ENCODE measurements at regions not wholly inside any gene's neighbourhood (a gene's known extent, or its start where the extent isn't known, plus 50 kb on each side); places are given as distances from the start of the nearest gene placed in this dataset.

- DNase-seq: no peak
These were observed 616.7 kb upstream of the PIK3C3 start for GRCh38 chr18:41338341-41338740.

DNA sequence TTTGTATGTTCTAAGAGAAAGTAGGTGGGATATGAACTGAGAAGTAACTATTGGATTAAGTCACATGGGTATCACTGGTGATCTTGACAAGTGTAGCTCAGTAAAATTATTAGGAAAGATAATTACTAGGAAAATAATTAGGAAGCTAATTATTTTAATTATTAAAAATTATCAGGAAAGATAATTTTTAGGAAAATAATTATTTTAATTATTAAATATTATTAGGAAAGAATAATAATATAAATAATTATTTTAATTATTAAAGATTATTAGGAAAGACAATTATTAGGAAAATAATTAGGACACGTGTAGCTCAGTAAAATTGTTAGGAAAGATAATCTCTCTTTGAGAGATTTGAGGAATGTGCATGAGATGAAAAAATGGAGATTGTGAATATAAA is 623.4 kb upstream of the PIK3C3 start:
- no peak for DNase-seq

DNA sequence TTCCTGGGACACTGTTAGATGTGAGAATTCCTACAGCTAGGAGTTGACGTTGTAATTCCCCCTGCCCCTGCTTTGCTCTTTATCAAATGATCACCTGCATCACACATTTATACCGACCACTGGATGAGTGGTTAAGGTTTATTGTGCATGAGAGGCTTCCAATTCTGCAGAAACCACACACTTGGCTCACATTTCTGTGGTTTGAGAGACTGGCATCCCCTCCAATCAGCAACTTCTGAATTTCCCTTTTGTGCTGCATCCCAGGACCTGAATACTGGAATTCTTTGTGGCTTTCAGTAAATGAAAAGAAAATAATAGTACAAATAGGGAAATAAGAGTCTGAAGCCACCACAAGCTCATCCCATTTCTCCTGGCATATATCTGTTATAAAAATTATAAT is 628.7 kb upstream of the PIK3C3 start:
- no peak for DNase-seq

GRCh38 chr18:41324934-41325333 is 630.1 kb upstream of the PIK3C3 start:
- no peak for DNase-seq

- no peak for DNase-seq
These were observed 630.8 kb upstream of the PIK3C3 start for GRCh38 chr18:41324020-41324791.

DNA sequence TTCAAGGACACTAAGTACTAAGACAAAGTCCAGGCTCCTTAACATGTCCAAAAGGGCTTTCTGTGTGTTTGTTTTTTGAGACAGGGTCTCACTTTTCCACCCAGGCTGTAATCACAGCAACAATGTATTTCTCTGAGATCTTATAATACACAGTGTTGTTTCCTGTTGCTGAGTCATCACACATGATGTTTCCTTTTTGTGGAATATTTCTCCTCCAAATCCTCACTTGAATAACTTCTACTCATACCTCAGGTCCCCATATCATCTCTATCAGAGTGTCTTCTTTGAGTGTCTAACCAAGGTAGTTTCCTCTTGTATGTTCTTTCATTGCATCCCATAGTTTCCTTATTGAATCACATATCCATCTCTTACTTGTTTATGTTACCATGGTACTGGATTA is 632.0 kb upstream of the PIK3C3 start:
- no peak for DNase-seq

GRCh38 chr18:41320100-41320499 is 634.9 kb upstream of the PIK3C3 start:
- DNase-seq: no peak

- DNase-seq: no peak
These were observed 639.9 kb upstream of the PIK3C3 start for GRCh38 chr18:41315134-41315533.

- no peak for DNase-seq
These were observed 643.2 kb upstream of the PIK3C3 start for GRCh38 chr18:41311571-41312547.

- DNase-seq: no peak
These were observed 657.3 kb upstream of the PIK3C3 start for GRCh38 chr18:41297740-41298139.

- no peak for DNase-seq
These were observed 685.7 kb upstream of the PIK3C3 start for GRCh38 chr18:41269294-41269693.

DNA sequence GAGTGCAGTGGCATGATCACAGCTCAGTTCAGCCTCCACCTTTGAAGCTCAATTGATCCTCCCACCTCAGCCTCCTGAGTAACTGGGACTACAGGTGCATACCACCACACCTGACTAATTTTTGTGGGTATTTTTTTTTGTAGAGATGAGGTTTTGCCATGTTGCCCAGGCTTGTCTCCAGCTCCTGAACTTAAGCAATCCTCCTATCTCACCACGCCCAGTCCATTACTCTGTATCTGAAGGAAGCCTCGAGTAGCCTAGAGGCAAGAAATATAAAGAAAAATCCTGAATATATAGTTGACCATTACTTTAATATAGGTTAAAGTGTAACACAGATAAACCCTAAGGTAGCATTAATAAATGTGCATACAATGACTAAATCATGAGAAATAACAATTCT is 686.8 kb upstream of the PIK3C3 start:
- DNase-seq: no peak

- DNase-seq: no peak
These were observed 688.4 kb upstream of the PIK3C3 start for GRCh38 chr18:41266616-41267015.

DNA sequence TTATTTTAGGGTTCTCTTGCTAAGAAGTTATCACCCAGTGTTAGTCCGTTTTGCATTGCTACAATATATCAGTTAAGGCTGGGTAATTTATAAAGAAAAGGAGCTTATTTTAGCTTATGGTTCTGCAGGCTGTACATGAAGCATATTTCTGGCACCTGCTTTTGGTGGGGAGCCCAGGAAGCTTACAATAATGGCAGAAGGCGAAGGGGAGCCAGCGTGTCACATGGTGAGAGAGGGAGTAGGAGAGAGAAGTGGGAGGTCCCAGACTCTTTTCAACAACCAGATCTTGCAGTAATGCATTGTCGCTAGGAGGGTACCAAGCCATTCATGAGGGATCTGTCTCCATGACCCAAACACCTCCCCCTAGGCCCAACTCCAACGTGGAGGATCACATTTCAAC is 688.8 kb upstream of the PIK3C3 start:
- no peak for DNase-seq

DNA sequence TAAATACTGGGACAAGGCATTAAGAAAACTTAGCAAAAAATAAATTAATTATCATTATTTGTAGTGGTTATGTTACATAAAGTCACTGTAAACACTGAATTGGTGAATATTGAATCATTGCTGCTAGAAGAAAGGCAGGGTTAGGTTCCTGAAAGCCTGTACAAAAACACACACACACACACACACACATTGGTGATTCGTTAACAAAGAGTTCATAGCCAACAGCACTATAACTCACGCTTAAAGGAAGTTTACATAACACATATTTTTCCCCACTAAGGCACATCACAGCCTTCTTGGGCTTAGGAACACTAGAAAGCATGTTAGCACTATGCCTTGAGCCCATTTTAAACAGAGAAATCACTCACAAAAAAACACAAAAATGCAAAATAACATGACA is 690.0 kb upstream of the PIK3C3 start:
- DNase-seq: no peak

DNA sequence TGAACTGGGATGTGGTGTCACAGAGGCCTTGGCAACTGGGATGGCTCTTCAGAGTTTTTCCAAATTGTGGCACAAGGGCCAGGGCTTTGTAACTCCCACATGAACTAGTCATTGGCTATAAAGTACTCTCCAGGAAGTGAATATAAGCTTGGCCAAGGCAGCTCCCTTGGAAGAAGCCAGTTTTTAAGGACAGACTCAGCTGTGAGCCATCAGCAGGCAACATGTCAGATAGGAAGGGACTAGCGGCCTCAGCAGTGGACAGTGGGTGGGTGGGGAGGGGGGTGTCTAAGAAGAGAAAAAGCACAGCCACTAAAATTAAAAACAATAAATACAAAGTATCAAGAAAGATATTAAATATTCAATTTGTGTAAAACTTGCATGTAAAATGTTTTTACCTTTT is 691.1 kb upstream of the PIK3C3 start:
- no peak for DNase-seq

DNA sequence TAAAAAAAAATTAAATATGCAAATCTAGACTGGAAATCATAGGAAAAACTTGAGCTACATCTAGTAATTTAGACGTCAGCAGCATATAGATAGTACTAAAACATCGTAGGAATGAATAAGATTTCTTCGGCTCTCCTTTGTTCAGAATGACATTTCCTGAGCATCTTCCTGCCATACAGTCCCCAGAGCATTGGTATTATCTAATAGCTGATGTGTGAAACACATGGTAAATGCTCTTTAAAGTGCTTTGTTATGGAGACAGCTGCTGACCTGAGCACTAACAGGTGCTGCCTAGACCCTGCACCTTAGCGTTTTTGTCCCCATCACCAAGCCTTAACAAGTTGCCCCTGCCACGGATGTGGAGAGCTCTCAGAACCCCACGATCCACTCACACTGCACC is 692.3 kb upstream of the PIK3C3 start:
- DNase-seq: no peak

- DNase-seq: no peak
These were observed 710.4 kb upstream of the PIK3C3 start for GRCh38 chr18:41244591-41245037.

DNA sequence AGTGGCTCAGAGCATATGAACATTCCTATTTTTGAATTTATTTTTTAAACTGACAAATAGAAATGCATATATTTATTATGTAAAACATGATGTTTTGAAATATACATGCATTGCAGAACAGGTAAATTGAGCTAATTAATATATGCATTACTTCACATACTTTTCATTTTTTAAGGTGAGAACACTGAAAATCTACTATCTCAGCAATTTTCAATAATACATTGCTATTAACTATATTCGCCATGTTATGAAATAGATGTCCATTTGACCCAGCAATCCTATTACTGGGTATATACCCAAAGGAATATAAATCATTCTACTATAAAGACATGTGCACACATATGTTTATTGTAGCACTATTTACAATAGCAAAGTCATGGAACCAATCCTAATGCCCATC is 717.7 kb upstream of the PIK3C3 start:
- DNase-seq: no peak

- no peak for DNase-seq
These were observed 723.4 kb upstream of the PIK3C3 start for GRCh38 chr18:41231681-41232080.

- no peak for DNase-seq
These were observed 727.0 kb upstream of the PIK3C3 start for GRCh38 chr18:41227993-41228392.

- no peak for DNase-seq
These were observed 728.1 kb upstream of the PIK3C3 start for GRCh38 chr18:41226911-41227310.

DNA sequence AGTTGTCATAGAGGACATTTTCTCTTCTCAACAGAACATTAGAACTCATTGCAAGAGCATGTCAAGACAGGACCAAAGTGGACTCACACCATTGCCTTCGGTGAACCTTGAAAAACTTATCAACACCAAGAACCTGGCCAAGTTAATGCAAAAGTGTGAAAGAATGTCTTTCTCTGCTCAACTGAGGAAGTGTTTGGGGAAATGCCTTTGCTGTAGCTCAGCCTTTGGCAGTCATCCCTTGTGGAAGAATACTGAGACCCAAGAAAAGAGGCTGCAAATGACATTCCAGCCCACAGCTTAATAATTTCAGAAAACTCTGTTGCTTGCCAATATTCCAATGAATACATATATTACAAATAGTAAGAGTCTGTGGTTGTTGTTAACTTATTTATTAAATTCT is 728.8 kb upstream of the PIK3C3 start:
- no peak for DNase-seq
